Parathyroid adenoma (tissue), 2 donors: ENCODE measurements at regions not wholly inside any gene's neighbourhood (a gene's known extent, or its start where the extent isn't known, plus 50 kb on each side); places are given as distances from the start of the nearest gene placed in this dataset.

Experiments
- H2AFZ ChIP-seq: fragments of 300-600 bp; sonication (generic); one replicate; pipeline ENCODE4 v1.7.0; 2017; ENCODE audit warnings: antibody characterized with exemption, mild to moderate bottlenecking
- H3K27ac ChIP-seq: fragments of 300-600 bp; sonication (generic); one replicate; pipeline ENCODE4 v1.7.0; 2017
- H3K27me3 ChIP-seq: fragments of 300-600 bp; sonication (generic); one replicate; pipeline ENCODE4 v1.7.0; 2017; ENCODE audit warnings: low read length; ENCODE audit not compliant: control insufficient read depth, insufficient read depth
- H3K36me3 ChIP-seq: fragments of 300-600 bp; sonication (generic); one replicate; pipeline ENCODE4 v1.7.0; 2017; ENCODE audit warnings: low read length; ENCODE audit not compliant: control insufficient read depth, insufficient read depth
- H3K4me1 ChIP-seq: fragments of 300-600 bp; sonication (generic); one replicate; pipeline ENCODE4 v1.7.0; 2017; ENCODE audit warnings: control low read depth
- H3K4me2 ChIP-seq: fragments of 300-600 bp; sonication (generic); one replicate; pipeline ENCODE4 v1.7.0; 2017; ENCODE audit warnings: low read length
- H3K4me3 ChIP-seq: fragments of 300-600 bp; sonication (generic); one replicate; pipeline ENCODE4 v1.7.0; 2017; ENCODE audit warnings: low read depth, low read length
- H3K79me2 ChIP-seq: fragments of 300-600 bp; sonication (generic); one replicate; pipeline ENCODE4 v1.7.0; 2017; ENCODE audit warnings: control low read depth
- H3K9ac ChIP-seq: fragments of 300-600 bp; sonication (generic); one replicate; pipeline ENCODE4 v1.7.0; 2017; ENCODE audit warnings: mild to moderate bottlenecking
- H3K9me3 ChIP-seq: fragments of 300-600 bp; sonication (generic); one replicate; pipeline ENCODE4 v1.7.0; 2017; ENCODE audit warnings: low read length; ENCODE audit not compliant: control insufficient read depth
- CTCF ChIP-seq: fragments of 300-600 bp; sonication (generic); IDR thresholded peaks from one replicate; pipeline ENCODE4 v1.7.0; 2017; ENCODE audit warnings: antibody characterized with exemption, mild to moderate bottlenecking
- donor health status: primary hyperparathyroidism.

- Histone ChIP-seq H3K4me1 (no peaks in the 10 kb centered on the region), H3K27ac (no peak overlapping the region), H3K9me3 (no peaks in the 10 kb centered on the region), H2AFZ (no peak overlapping the region), H3K4me2 (no peak overlapping the region), H3K9ac (no peak overlapping the region), H3K27me3 (no peaks in the 10 kb centered on the region), H3K36me3 (no peaks in the 10 kb centered on the region), H3K79me2 (no peaks in the 10 kb centered on the region), H3K4me3 (no peak overlapping the region)
- no peak for TF ChIP-seq CTCF
These were observed 150.7 kb upstream of the SYNDIG1 start for GRCh38 chr20:24318569-24319352.

GRCh38 chr20:24317224-24317623 lies 152.2 kb upstream of the SYNDIG1 start:
- Histone ChIP-seq H3K4me2 (no peak overlapping the region), H2AFZ (no peak overlapping the region), H3K4me3 (no peak overlapping the region), H3K27me3 (no peaks in the 10 kb centered on the region), H3K4me1 (no peaks in the 10 kb centered on the region), H3K9me3 (no peaks in the 10 kb centered on the region), H3K79me2 (no peaks in the 10 kb centered on the region), H3K27ac (no peak overlapping the region), H3K9ac (no peak overlapping the region), H3K36me3 (no peaks in the 10 kb centered on the region)
- no peak for TF ChIP-seq CTCF

GRCh38 chr20:24316731-24317130 lies 152.7 kb upstream of the SYNDIG1 start:
- no peak overlapping the region for H3K27ac ChIP-seq
- no peak overlapping the region for H2AFZ ChIP-seq
- H3K27me3 ChIP-seq: no peaks in the 10 kb centered on the region
- H3K36me3 ChIP-seq: no peaks in the 10 kb centered on the region
- H3K9me3 ChIP-seq: no peaks in the 10 kb centered on the region
- H3K79me2 ChIP-seq: no peaks in the 10 kb centered on the region
- TF ChIP-seq CTCF: no peak
- H3K9ac ChIP-seq: no peak overlapping the region
- no peak overlapping the region for H3K4me2 ChIP-seq
- H3K4me3 ChIP-seq: no peak overlapping the region
- no peaks in the 10 kb centered on the region for H3K4me1 ChIP-seq

GRCh38 chr20:24314053-24314452 lies 155.4 kb upstream of the SYNDIG1 start:
- Histone ChIP-seq H3K27ac (no peak overlapping the region), H3K4me3 (no peak overlapping the region), H3K9me3 (no peaks in the 10 kb centered on the region), H3K27me3 (no peaks in the 10 kb centered on the region), H3K4me1 (no peaks in the 10 kb centered on the region), H2AFZ (no peak overlapping the region), H3K79me2 (no peaks in the 10 kb centered on the region), H3K9ac (no peak overlapping the region), H3K4me2 (no peak overlapping the region), H3K36me3 (no peaks in the 10 kb centered on the region)
- no peak for TF ChIP-seq CTCF

- Histone ChIP-seq H3K27ac (no peak overlapping the region), H2AFZ (no peak overlapping the region), H3K4me1 (no peaks in the 10 kb centered on the region), H3K9me3 (no peaks in the 10 kb centered on the region), H3K36me3 (no peaks in the 10 kb centered on the region), H3K4me2 (no peak overlapping the region), H3K9ac (no peak overlapping the region), H3K27me3 (no peaks in the 10 kb centered on the region), H3K4me3 (no peak overlapping the region), H3K79me2 (no peaks in the 10 kb centered on the region)
- TF ChIP-seq CTCF: no peak
These were observed 159.8 kb upstream of the SYNDIG1 start for GRCh38 chr20:24309596-24309995.
